ENCODE measurements at regions not wholly inside any gene's neighbourhood (a gene's known extent, or its start where the extent isn't known, plus 50 kb on each side); places are given as distances from the start of the nearest gene placed in this dataset.
"Not testable (repeated sequence)": the region's sequence is repeated elsewhere in the genome, so short reads cannot be mapped to it uniquely, and the experiment has no call there.

DNA sequence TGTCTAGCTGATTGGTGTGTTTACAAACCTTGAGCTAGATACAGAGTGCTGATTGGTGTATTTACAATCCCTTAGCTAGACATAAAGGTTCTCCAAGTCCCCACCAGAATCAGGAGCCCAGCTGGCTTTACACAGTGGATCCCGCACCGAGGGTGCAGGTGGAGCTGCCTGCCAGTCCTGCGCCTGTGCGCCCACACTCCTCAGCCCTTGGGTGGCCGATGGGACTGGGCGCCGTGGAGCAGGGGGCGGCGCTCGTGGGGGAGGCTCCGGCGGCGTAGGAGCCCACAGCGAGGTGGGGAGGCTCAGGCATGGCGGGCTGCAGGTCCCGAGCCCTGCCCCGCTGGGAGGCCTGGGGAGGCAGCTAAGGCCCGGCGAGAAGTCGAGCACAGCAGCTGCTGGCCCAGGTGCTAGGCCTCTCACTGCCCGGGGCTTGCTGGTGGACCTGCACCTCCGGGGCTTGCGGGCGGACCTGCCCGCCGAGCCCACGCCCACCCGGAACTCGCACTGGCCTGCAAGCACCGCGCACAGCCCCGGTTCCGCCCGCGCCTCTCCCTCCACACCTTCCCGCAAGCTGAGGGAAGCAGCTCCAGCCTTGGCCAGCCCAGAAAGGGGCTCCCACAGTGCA lies 51.0 kb upstream of the CDYL start:
- DNase-seq: not testable (repeated sequence)

DNA sequence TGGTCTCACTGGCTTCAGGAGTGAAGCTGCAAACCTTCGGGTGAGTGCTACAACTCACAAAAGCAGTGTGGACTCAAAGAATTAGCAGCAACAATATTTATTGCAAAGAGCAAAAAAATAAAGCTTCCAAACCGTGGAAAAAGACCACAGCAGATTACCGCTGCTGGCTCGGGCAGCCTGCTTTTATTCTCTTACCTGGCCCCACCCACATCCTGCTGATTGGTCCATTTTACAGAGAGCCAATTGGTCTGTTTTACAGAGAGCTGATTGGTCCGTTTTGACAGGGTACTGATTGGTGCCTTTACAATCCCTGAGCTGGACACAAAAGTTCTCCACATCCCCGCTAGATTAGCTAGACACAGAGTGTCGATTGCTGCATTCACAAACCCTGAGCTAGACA lies 51.5 kb upstream of the CDYL start:
- DNase-seq: not testable (repeated sequence)

DNA sequence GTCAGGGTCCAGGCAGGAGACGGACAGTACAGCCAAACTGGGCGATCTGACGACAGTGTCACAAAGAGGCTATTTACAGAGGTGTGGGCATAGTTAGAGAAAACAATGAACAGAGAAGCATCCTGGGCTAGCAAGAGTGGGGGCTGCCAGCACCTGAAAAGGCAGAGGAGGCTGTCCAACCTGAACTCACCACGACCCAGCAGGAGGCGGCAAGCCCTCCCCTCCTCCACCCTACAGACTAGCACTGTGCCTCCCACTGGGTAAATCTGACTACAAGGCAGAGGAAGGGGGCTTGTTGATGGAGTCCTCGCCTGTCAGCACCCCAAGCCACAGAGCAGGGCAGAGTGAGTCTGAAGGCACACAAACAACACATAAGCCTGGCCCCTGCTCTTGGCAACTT lies 52.8 kb upstream of the CDYL start:
- DNase-seq: no peak

DNA sequence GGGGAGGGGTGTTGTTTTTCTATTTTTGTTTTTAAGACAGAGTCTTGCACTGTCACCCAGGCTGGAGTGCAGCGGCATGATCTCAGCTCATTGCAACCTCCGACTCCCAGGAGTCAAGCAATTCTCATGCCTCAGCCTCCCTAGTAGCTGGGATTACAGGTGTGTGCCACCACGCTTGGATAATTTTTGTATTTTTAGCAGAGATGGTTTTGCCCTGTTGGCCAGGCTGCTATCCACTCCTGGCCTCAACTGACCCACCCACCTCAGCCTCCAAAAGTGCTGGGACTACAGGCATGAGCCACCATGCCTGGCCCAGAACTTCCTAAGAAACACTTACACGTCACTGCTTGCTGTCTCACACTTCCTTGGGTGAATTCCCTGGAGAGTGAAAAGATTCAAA lies 54.8 kb upstream of the CDYL start:
- not testable (repeated sequence) for DNase-seq

DNA sequence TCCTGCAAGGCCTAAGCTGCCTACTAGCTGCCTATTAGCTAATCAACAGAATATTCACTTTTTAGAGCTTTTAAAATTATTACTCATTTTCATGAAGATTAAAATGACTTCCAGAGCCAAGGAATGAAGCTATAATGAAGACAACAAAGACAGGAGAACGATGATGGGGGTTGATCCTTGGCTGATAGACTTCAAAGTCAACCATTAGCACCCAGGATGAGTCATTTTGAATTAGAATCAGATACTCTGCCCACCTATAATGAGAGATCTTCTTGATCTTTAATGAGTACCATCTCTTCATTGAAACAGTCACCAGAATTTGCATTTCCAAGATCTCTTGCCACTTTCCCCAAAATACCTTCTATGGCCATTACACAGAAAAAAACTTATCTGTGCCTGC lies 56.7 kb upstream of the CDYL start:
- no peak for DNase-seq

DNA sequence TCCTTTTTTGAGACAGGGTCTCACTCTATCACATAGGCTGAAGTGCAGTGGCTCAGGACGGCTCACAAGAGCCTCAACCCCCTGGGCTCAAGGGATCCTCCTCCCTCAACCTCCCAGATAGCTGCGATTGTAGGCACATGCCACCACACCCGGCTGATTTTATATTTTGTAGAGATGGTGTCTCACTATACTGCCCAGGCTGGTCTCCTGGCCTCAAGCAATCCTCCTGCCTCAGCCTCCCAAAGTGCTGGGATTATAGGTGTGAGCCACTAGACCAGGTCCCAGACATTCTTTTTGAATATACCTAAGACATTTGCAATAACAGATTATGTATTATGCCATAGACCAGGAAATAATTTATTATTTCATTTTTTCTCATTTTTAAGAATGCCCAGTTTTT lies 58.3 kb upstream of the CDYL start:
- DNase-seq: no peak

DNA sequence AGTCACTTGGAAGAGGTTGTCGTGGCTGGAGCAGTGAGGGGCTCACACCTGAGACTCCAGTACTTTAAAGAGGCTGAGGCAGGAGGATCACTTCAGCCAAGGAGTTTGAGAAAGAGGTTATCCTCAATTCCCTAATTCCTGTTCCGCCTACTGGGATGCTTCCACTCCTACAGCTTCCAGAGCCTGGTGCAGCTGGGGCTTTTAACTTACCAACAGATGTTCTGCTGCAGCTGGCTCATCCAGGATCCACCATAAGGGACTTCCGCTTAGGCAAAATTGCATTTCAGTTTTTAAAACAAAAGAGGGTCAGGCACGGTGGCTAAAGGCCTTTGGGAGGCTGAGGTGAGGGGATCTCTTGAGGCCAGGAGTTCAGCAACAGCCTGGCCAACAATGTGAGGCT lies 59.1 kb upstream of the CDYL start:
- no peak for DNase-seq

DNA sequence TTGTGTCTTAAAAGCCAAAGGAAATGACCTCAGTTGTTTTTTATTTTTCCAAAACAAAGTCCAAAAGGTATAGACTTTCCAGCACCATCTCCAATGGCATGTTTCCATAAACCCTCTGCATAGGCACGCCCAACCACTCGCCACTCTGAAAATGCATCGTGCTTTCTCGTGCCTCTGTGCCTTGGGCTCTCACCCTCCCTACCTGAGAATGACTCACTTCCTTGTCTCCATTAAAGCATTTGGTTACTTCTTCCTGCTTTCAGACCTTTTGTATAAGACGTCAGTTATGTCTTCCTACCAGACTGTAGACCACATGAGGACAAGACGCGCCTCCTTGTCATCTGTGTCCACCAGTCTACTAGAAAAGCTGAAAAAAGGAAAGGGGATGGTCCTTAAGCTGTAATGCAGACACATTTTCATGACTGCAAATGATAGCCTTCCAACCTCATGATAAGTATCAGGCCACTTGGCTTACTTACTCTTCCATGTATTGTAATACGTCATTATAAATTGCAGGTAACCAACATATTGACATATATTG lies 61.2 kb upstream of the CDYL start:
- no peak for DNase-seq

DNA sequence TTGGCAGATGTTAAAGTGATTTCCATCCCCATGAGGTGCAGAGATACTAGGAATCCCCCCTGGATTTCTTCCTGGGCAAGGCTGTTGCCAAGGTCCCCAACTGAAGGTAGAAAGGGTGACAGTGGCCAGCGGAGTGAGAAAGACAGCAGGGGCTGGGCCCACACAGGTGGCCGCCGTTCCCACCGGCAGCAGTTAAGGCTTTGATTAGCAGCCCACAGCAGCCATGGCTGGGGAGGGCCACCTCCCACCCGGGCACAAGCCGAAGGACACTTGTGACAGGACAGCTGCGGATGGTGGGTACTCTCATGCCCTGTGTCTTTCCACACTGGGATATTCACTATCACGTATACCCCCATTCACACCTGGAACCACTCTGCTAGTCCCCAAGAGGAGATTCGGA lies 63.9 kb upstream of the CDYL start:
- DNase-seq: no peak

DNA sequence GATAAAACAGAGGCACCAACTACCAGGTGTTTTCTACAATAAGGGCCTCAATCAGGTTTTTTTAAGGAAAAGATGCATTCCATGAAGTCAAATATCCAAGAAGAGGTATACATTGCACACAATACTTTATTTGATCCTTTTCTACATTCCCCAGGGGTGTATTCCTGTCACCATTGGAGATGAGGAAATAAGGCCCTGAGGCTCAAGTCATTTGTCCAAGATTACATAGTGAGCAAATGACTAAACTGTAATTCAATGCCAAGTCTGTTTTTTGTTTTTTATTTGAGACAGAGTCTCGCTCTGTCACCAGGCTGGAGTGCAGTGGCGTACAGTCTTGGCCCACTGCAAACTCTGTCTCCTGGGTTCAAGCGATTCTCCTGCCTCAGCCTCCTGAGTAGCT lies 69.2 kb upstream of the CDYL start:
- DNase-seq: no peak

DNA sequence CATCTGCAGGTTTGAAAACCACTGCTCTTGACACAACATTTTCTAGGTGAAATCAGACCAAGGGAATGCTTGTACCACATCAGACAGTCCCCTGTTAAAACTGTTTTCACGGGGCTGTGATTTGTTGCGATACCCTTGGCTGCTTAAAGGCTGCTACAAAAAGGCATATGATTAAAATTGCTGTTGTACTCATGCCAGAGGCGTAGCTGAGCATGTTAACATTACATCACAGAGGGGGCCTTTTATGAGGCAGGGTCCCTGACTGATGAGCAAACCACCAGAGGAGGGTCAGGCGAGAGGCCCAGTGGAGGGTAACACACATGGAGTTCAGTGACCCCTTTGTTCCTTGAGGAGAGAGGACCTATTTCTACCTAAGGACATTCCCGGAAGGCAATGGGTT lies 70.4 kb upstream of the CDYL start:
- no peak for DNase-seq

DNA sequence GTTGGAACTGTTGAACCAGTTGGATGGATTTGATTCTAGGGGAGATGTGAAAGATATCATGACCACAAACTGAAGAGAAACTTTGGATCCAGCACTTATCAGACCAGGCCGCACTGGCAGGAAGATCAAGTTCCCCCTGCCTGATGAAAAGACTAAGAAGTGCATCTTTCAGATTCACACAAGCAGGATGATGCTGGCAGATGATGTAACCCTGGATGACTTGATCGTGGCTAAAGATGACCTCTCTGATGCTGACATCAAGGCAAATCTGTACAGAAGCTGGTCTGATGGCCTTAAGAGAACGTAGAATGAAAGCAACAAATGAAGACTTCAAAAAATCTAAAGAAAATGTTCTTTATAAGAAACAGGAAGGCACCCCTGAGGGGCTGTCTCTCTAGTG lies 72.8 kb upstream of the CDYL start:
- DNase-seq: no peak

DNA sequence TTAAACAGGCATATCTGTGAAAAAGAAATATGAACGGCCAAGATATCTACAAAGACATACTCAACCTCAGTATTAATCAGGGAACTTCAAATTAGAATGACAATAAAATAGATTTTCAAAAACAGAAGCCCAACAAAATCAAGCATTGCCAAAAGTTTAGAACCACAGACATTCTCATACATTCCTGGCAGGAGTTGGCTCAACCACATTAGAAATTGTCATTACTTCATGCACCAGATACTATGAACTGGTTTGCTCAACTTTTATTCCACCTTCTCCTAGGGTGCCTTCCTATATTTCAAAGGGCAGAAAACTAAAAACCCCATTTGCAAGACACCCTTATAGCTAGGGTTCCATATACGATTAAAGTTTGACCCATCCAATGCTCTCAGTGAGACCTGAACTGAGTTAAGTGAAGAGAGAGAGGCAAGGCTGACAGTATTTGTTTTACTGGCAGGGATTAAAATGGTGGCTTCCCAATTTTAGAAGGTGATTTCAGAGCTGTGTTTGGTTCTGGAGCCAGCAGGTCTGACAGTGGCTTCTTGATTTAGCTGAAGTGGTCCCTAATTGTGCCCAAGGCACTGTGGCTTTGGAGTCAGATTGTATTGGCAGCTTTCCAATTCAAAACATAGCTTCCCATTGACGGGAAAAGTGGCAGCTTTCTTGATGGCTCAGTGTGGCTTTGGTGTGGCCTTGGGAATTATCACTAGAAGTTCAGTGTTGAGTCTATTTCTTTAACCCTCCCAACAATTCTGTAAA lies 77.1 kb upstream of the CDYL start:
- no peak for DNase-seq

DNA sequence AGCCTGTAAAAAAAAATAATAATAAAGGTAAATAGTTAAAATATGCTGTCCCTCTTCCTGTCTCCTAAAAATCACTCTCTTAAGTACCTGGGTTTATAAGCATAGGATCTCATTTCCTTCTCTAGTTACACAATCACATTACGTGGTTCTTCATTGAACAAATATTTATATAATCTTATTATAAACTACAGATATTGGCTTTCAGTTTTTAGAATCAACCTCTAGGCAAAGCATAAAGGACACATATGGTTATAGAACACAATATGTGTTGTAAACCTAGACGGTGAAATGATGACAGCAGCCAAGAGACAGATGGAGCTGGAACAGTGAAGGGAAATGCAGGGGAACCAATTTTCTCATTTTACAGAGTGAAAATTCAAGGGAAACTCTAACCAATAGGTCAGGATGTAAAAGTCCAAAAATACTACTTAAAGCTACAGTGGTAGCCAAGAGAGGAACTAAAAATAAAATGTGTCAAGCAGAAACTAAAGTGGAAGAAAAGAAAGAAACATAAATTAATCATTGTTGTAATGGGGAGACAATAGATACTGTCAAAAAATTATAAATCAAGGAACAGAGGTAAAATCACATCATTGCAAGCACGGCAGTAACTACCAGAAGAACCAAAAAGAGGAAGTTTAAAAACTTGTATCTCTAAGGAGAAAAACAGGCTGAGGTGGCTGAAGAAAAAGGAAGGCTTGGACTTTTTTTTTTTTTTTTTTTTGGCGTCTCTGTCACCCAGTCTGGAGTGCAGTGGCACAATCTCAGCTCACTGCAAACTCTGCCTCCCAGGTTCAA lies 82.8 kb upstream of the CDYL start:
- no peak for DNase-seq

DNA sequence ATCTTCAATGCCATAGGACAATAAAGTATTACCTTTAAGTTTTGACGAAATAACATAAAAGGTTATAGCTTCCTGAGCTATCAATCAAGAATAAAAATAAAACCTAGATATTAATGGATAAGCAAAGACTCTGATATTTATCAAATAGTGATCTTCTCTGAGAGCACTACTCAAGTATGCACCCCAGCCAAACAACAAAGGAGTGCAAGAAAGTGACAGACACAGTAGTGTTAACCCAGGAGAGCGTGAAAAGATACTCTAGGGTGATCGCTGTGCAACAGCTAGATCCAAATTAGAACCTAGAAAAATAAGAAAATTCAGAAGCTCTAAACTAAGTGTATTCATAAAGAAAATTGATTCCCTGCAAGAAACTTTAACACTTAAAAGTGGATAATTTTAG lies 83.5 kb upstream of the CDYL start:
- DNase-seq: no peak

DNA sequence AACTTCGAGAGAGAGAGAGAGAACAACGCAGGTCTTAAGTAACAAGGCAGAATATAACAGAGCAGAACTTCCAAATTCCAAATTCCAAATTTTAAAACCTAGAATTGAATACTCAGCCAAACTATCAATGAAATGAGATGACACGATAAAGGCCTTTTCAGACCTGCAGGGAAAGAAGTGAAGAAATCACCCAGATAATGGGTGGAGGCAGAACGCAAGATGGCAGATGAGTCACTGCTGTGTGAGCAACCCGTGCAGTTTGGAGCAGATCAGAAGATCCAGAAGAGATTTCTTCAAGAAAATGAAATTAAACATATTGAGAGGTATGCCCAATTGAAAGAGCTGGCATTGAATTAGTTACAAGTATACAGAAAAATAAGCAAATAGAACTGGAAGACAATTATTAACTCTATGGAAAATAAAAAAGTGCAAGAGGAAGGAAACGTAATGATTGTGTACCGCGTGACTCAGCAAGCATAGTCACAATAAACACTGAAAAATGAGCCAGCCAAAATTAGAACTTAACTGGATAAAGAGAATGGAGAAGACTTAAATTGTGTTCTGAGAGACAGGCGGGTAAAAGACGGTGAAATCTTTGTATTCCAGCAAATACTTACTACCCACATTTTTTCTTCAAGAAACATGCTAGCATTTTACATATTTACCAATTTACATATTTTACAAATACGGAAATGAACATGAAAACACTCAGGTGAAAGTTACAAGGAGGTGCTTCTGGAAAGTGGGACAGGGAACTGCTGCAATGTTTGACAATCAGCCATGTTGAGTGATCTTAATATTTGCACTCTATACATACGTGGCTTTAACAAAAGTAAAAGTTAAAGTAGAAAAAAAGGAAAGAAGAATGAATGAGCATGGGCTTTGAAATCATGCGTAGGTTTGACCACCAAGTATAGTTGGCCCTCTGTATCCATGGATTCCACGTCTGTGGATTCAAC lies 87.9 kb upstream of the CDYL start:
- DNase-seq: no peak

DNA sequence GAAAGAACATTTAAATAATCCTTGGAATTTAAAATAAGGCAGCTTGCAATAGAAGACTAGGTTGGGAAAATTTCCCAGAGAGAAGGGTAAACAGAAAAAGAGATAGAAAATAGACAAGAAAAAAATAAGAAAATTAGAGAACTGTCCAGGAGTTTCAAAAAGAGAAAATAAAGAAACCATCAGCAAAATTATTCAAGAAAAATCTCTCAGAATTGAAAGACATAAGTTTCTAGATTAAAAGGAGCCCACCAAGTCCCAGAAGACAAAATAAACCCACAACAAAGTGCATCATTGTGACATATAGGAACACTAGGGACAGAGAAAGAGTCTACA lies 88.6 kb upstream of the CDYL start:
- DNase-seq: no peak

DNA sequence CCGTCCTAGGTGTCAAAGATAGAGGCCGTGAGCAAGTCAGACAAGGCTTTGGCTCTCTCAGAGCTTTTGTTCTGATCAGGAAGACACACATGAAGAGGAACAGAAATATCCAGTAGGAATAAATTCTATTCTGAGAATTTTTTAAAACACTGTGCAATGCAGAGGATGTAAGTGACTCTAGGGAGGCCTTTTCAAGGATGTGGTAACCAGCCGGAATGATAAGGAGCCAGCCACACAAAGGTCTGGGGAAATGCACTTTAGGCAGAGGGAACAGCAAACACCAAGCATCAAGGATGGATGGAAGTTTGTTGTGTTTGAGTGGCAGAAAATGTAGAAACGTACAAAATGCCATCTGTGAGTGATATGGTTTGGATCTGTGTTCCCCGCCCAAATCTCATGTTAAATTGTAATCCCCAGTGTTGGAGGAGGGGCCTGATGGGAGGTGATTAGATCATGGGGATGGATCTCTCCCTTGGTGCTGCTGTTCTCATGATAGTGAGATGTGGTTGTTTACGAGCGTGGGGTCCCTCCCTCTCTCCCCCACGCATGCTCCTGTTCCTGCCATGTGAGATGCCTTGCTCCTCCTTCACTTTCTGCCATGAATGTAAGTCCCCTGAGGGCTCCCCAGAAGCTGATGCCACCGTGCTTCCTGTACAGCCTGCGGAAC lies 93.6 kb upstream of the CDYL start:
- DNase-seq: no peak

DNA sequence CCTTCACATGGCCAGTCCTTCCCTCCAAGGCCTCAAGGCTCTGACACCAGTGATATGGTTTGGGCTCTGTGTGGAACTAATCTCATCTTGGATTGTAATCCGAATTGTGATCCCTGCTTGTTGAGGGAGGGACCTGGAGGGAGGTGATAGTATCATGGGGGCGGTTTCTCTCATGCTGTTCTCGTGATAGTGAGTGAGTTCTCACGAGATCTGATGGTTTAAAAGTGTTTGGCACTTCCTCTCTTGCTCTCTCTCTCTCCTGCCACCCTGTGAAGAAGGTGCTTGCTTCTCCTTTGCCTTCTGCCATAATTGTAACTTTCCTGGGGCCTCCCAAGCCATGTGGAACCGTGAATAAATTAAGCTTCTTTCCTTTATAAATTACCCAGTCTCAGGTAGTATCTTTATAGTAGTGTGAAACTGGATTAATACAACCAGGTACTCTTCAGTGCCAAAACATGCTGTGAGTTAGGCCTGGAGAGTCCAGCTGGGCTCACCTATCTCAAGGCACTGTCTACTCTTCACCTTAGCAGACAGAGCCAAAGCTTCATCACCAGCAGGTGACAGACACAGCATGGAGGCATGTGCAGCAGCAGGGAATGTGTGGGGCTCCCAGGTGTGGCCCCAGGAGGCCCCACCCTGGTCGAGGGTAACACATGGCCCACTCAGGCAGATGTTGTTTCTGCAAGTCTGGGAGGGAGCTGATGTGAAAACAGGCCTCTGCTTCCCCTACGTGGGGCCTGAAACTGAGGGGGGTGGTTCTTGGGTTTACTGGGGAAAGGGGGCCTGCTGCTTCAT lies 97.5 kb upstream of the CDYL start:
- DNase-seq: no peak

DNA sequence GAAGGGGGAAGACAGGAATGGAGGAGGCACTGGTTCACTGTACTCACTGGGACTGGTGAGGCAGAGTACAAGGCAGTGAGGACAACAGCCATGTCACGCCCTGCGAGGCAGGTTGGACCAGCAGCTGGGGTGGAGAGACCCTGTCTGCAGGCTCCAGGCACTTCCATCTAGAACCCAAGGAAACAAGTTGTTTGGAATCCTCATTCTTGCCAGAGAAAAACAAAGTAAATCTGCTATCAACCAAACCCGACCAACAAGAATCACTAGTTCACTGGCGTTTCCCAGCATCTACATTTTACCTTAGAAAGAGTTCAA lies 98.5 kb upstream of the CDYL start:
- no peak for DNase-seq

DNA sequence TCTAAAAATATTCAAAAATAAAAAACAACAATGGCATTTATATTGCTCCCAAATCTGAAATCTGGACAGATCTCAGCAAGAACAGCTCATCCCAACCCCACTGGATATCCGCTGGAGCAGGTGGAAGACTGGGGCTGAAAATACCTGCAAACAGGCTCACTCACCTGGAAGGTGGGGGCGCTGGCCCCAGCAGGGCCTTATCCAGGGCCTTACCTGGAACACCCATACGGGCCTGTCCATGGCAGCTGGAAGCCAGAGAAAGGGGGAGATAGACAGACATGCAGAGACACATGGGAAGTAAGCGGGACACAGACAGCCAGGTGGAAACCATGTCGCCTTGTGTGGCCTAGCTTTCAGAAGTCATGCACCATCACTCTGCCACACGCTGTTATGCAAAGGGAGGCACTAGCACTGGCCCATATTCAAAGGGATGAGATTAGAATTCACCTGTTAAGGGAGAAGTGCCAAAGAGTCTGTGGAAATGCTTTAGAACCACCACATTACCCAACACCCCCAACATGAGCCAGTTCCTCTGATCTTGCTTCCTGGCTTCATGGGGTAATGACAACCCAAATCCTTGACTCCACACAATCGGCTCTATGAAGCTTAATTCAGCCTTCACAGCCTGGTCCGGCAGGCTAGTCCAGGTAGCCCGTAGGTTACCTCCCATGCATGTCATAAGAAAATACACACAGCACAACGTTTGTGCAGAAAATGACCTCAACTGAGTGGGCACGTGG lies 99.0 kb upstream of the CDYL start:
- no peak for DNase-seq
